Breast epithelium (tissue), 4 donors: ENCODE measurements at regions not wholly inside any gene's neighbourhood (a gene's known extent, or its start where the extent isn't known, plus 50 kb on each side); places are given as distances from the start of the nearest gene placed in this dataset.

Experiments
- DNase-seq, 2 donors: peaks; one replicate each; pipeline ENCODE4 v3.0.0-alpha.2; 2019; ENCODE audit warnings: low spot score in 2 of 2
- H3K27ac ChIP-seq, 2 donors: fragments of 200-600 bp; sonication (generic) in 1 of 2; one replicate each; pipeline ENCODE4 v1.5.1; 2016 to 2019; ENCODE audit warnings: mild to moderate bottlenecking in 1 of 2
- H3K27me3 ChIP-seq, 2 donors: fragments of 200-600 bp; sonication (generic) in 1 of 2; one replicate each; pipeline versions ENCODE4 v1.5.1 to v1.6.0; 2017 to 2019; ENCODE audit warnings: control low read depth in 1 of 2, mild to moderate bottlenecking in 1 of 2
- H3K36me3 ChIP-seq: fragments of 200-600 bp; one replicate; pipeline ENCODE4 v1.5.1; 2019
- H3K4me1 ChIP-seq, 2 donors: fragments of 200-600 bp; sonication (generic); one replicate each; pipeline ENCODE4 v1.5.1; 2016 to 2019; ENCODE audit warnings: control low read depth in 1 of 2
- H3K4me3 ChIP-seq, 3 donors: fragments of 200-600 bp; sonication (generic); 1 replicate in 2 of 3; 2 replicates in 1 of 3; pipeline ENCODE4 v1.5.1; 2016 to 2019; ENCODE audit warnings: mild to moderate bottlenecking in 3 of 3, moderate library complexity in 2 of 3
- H3K9me3 ChIP-seq, 2 donors: fragments of 200-600 bp; sonication (generic) in 1 of 2; one replicate each; pipeline ENCODE4 v1.5.1; 2016 to 2019; ENCODE audit warnings: control low read depth in 1 of 2
- POLR2A ChIP-seq: fragments of 450-650 bp; IDR thresholded peaks from one replicate; pipeline ENCODE4 v1.6.1; 2016; ENCODE audit warnings: antibody characterized with exemption, mild to moderate bottlenecking, moderate library complexity
- POLR2AphosphoS5 ChIP-seq, 3 donors: sonication (generic); formaldehyde crosslinking; IDR thresholded peaks; one replicate each; pipeline ENCODE4 v1.6.1; 2017; ENCODE audit warnings: antibody characterized with exemption in 3 of 3
- intact Hi-C: fragments of 100-400 bp; cut with DNase I; formaldehyde crosslinking; loops from one replicate; pipeline ENCODE4 v1.15.1; 2023; ENCODE audit warnings: low total_unique reads
- TF ChIP-seq, protein P1 (sequence below), 3 donors: fragments of 450-650 bp; IDR thresholded peaks; one replicate each; pipeline ENCODE4 v1.5.1; 2016 to 2017; ENCODE audit warnings: antibody characterized with exemption in 3 of 3, mild to moderate bottlenecking in 3 of 3, moderate library complexity in 3 of 3

DNA sequence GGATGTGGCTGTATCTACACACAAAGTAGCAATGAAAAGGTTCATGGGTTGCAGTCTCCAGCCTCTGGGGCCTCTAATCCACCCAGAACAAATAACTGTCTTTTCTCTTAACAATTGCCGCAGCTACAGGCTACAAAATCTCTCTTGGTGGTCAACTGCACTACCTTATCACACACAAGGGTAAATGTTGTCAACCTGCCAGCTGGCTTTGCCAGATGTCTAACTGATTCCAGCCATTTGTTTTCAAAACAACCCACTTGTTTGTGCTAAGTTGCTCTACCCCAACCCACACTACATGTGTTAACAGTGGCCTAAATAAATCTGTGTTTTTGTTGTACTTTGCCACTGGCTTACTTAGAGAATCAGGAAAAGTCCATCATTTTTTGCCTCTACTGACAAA is 447.3 kb downstream of the TAFA4 start:
- DNase-seq, result no peak
- Histone ChIP-seq H3K4me1 (no peaks in the 10 kb centered on the region), H3K36me3 (no peaks in the 10 kb centered on the region), H3K4me3 (no peak overlapping the region), H3K9me3 (no peaks in the 10 kb centered on the region), H3K27ac (no peak overlapping the region), H3K27me3 (no peaks in the 10 kb centered on the region)
- intact Hi-C loops, result no loop called here
- TF ChIP-seq, protein P1, sequence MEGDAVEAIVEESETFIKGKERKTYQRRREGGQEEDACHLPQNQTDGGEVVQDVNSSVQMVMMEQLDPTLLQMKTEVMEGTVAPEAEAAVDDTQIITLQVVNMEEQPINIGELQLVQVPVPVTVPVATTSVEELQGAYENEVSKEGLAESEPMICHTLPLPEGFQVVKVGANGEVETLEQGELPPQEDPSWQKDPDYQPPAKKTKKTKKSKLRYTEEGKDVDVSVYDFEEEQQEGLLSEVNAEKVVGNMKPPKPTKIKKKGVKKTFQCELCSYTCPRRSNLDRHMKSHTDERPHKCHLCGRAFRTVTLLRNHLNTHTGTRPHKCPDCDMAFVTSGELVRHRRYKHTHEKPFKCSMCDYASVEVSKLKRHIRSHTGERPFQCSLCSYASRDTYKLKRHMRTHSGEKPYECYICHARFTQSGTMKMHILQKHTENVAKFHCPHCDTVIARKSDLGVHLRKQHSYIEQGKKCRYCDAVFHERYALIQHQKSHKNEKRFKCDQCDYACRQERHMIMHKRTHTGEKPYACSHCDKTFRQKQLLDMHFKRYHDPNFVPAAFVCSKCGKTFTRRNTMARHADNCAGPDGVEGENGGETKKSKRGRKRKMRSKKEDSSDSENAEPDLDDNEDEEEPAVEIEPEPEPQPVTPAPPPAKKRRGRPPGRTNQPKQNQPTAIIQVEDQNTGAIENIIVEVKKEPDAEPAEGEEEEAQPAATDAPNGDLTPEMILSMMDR (IDR thresholded peaks at IDR 0.05), result no peak
- no peak for TF ChIP-seq POLR2AphosphoS5 (IDR thresholded peaks at IDR 0.05)
- TF ChIP-seq POLR2A, result no peak

DNA sequence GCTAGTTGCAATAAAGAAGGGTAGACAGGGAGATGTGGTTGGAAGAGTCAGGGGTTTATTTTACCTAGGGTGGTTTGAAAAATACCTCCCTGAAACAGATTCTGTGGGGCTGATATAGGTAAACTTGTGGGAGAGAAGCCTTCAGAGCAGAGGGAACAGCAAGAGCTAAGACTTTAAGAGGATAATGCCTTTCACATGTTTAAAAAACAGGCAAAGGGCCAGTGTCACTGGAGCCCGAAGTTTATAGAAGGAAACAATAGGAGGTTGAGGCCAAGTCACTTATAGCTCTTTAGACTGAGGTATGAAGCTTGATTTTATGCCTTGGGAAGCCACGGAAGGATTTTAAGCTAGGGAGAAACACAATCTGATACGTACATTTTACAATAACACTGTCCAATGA is 448.7 kb downstream of the TAFA4 start:
- no peak for DNase-seq
- TF ChIP-seq POLR2AphosphoS5 (IDR thresholded peaks at IDR 0.05) (no peak), POLR2A (no peak)
- TF ChIP-seq, protein P1 (IDR thresholded peaks at IDR 0.05), result no peak
- intact Hi-C loops, result no loop called here

DNA sequence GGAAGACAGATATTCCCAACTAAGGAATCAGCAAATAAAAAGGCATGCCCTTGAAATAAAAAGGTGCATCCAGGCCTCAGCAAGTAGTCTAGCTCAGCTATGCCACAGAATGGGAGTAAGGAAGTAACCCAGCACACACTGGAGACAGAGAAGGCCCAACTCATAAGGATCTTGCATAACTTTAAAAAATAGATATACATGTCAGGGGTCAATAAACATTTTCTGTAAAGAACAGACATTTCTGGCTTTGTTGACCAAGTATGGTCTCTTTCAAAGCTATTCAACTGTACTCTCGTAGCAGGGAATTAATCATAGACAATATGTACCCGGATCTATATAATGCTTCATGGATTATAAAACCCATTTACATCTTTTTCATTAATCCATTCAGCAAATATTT is 449.3 kb downstream of the TAFA4 start:
- TF ChIP-seq POLR2AphosphoS5 (IDR thresholded peaks at IDR 0.05), result no peak
- TF ChIP-seq POLR2A, result no peak
- TF ChIP-seq, protein P1 (IDR thresholded peaks at IDR 0.05), result no peak
- no peaks in the 10 kb centered on the region for H3K4me1 ChIP-seq
- intact Hi-C loops, result no loop called here
- no peaks in the 10 kb centered on the region for H3K9me3 ChIP-seq
- DNase-seq, result no peak
- no peaks in the 10 kb centered on the region for H3K36me3 ChIP-seq
- H3K27me3 ChIP-seq, result no peaks in the 10 kb centered on the region
- no peak overlapping the region for H3K27ac ChIP-seq
- no peak overlapping the region for H3K4me3 ChIP-seq

More for the DNA sequence above, 448.7 kb downstream of the TAFA4 start:
- H3K4me3 ChIP-seq, result no peak overlapping the region
- H3K4me1 ChIP-seq, result no peaks in the 10 kb centered on the region
- no peaks in the 10 kb centered on the region for H3K36me3 ChIP-seq
- H3K27ac ChIP-seq, result no peak overlapping the region
- H3K9me3 ChIP-seq, result no peaks in the 10 kb centered on the region
- H3K27me3 ChIP-seq, result no peaks in the 10 kb centered on the region

DNA sequence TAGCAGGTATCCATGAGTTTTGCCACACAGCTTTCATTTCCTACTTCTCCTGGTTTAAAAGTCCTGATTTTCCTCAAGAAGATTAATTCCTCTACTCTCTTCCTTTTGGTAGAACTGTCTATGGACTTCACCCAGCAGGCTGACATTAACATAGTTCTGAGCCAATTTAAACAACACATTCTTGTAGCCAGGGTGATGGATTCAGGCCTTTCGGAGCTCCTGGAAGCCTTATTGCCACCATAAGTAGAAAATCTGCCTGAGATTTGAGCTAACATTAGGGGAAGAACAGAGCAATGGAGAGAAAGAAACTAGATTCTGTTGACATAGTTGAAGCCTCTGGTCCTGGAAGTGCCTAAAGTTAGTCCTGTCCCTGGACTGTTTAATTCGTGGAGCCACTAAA is 449.8 kb downstream of the TAFA4 start:
- no peak for TF ChIP-seq POLR2AphosphoS5 (IDR thresholded peaks at IDR 0.05)
- TF ChIP-seq, protein P1 (IDR thresholded peaks at IDR 0.05), result no peak
- TF ChIP-seq POLR2A, result no peak

DNA sequence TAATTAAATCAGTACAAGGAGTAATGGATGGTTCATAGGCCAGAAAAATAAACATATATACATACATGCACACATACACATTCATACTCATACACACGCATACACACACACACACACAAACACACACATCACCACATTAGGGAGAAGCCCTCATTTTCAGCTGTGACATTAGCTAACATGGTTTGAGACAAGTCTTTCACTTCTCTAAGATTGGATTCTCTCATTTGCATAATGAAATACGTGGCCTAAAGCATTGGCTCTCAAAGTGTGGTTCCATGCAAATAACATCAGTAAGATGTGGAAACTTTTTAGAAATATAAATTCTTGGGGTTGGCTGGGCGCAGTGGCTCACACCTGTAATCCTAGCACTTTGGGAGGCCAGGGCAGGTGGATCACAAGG is 452.6 kb downstream of the TAFA4 start:
- Histone ChIP-seq H3K27ac (no peak overlapping the region), H3K36me3 (no peaks in the 10 kb centered on the region), H3K9me3 (no peaks in the 10 kb centered on the region), H3K27me3 (no peaks in the 10 kb centered on the region), H3K4me3 (no peak overlapping the region), H3K4me1 (no peaks in the 10 kb centered on the region)
- TF ChIP-seq POLR2AphosphoS5 (IDR thresholded peaks at IDR 0.05) (no peak), POLR2A (no peak)
- TF ChIP-seq, protein P1 (IDR thresholded peaks at IDR 0.05), result no peak
- intact Hi-C loops, result no loop called here
- DNase-seq, result no peak

More for the DNA sequence above, 449.8 kb downstream of the TAFA4 start:
- H3K4me3 ChIP-seq, result no peak overlapping the region
- H3K9me3 ChIP-seq, result no peaks in the 10 kb centered on the region
- H3K4me1 ChIP-seq, result no peaks in the 10 kb centered on the region
- no peak for DNase-seq
- no peak overlapping the region for H3K27ac ChIP-seq
- H3K36me3 ChIP-seq, result no peaks in the 10 kb centered on the region
- intact Hi-C loops, result no loop called here
- H3K27me3 ChIP-seq, result no peaks in the 10 kb centered on the region
